ENCODE measurements at regions not wholly inside any gene's neighbourhood (a gene's known extent, or its start where the extent isn't known, plus 50 kb on each side); places are given as distances from the start of the nearest gene placed in this dataset.

DNA sequence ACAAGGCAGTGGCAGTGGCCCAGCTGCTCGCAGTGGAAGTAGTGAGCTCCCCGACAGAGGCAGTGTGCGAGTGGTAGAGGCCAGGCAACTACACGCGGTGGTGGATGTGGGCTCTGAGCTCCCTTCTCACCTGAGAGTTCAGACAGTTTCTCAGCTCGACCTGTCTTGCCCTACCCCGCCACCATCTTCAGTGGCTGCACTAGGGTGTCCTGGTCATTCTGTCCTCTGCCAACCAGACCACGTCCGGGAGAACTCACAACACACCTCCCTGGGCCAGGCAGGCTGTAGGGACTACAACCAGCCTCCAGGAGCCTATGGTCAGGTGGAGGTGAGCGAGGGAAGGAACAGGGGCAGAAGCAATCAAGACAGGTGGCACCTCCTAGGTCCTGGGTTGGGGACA is 106.3 kb upstream of the SMAD3 start:
- Histone ChIP-seq H3K4me3 (ENCODE audit: low read length) (no peak overlapping the region), H3K9me3 (ENCODE audit: low read length) (no peaks in the 10 kb centered on the region), H3K27me3 (ENCODE audit: insufficient read depth, low read length, poor library complexity, severe bottlenecking) (no peaks in the 10 kb centered on the region), H3K36me3 (ENCODE audit: insufficient read depth, low read length) (no peaks in the 10 kb centered on the region), H3K4me1 (ENCODE audit: insufficient read depth, low read length) (no peaks in the 10 kb centered on the region), H3K27ac (ENCODE audit: low read depth, low read length) (no peak overlapping the region)
- Mint-ChIP-seq H3K27ac (no peak overlapping the region), H3K4me3 (no peak overlapping the region), H3K9me3 (no peaks in the 10 kb centered on the region), H3K27me3 (peaks cover 4 to 8% of the 10 kb centered on the region in 2 donors), H3K4me1 (no peaks in the 10 kb centered on the region), H3K36me3 (peaks cover 0 to 1% (median 0%) of the 10 kb centered on the region in 3 donors)
- POLR2A ChIA-PET: no interaction called here
- DNase-seq: no peak
- CTCF ChIA-PET: no interaction called here

DNA sequence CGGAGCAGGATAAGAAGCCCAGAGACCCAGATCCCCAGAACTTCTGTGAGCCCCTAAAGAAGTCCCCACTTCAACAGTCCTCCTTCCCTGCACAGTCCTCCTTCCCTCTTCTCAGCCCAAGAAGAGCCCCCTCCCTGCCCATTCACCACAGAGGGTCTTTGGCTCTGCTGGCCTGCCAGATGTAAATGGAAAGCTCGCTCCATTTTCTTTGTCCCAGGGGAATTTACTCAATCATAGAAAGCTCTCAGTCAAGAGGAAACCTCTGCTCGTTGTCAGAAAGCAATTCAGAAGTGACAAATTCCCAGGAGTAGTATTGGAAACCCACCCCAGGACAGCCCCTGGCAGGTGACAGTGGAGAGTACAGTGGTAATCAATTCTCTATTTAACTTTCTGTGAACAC is 105.5 kb upstream of the SMAD3 start:
- H3K4me1 Mint-ChIP-seq: no peaks in the 10 kb centered on the region
- no peak overlapping the region for H3K4me3 Mint-ChIP-seq
- Histone ChIP-seq H3K9me3 (ENCODE audit: low read length) (no peaks in the 10 kb centered on the region), H3K27ac (ENCODE audit: low read depth, low read length) (no peak overlapping the region), H3K4me1 (ENCODE audit: insufficient read depth, low read length) (no peaks in the 10 kb centered on the region), H3K4me3 (ENCODE audit: low read length) (no peak overlapping the region), H3K27me3 (ENCODE audit: insufficient read depth, low read length, poor library complexity, severe bottlenecking) (no peaks in the 10 kb centered on the region), H3K36me3 (ENCODE audit: insufficient read depth, low read length) (no peaks in the 10 kb centered on the region)
- DNase-seq: no peak
- no peaks in the 10 kb centered on the region for H3K9me3 Mint-ChIP-seq
- ChIA-PET CTCF (no interaction called here), POLR2A (no interaction called here)
- peak overlapping the region in 1 of 8 donors; percentile 84 for H3K27ac Mint-ChIP-seq
- peaks cover 0 to 1% (median 0%) of the 10 kb centered on the region in 3 donors for H3K36me3 Mint-ChIP-seq
- H3K27me3 Mint-ChIP-seq: peaks cover 4% of the 10 kb centered on the region in 2 donors

DNA sequence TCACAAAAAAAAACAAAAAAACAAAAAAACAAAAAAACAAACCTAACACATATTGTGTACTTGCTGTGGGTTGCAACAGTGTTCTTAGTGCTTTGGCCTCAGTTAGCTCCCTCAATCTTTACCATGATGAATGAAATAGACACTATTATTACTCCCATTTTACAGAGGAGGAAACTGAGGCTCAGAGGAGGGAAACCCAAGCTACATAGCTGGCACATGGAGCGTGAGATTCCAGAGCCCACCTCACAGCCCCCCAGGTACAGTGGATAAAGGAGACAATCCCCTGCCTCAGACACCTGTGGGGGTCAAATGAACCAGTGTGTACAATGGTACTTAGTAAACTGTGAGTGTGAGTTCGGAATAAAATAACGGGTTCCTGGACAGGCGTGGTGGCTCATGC is 104.9 kb upstream of the SMAD3 start:
- no peaks in the 10 kb centered on the region for H3K9me3 Mint-ChIP-seq
- CTCF ChIA-PET: no interaction called here
- Histone ChIP-seq H3K4me3 (ENCODE audit: low read length) (no peak overlapping the region), H3K27me3 (ENCODE audit: insufficient read depth, low read length, poor library complexity, severe bottlenecking) (no peaks in the 10 kb centered on the region), H3K36me3 (ENCODE audit: insufficient read depth, low read length) (no peaks in the 10 kb centered on the region), H3K4me1 (ENCODE audit: insufficient read depth, low read length) (no peaks in the 10 kb centered on the region), H3K27ac (ENCODE audit: low read depth, low read length) (no peak overlapping the region), H3K9me3 (ENCODE audit: low read length) (no peaks in the 10 kb centered on the region)
- POLR2A ChIA-PET: no interaction called here
- no peak overlapping the region for H3K4me3 Mint-ChIP-seq
- no peak overlapping the region for H3K27ac Mint-ChIP-seq
- H3K36me3 Mint-ChIP-seq: peaks cover 0 to 1% (median 0%) of the 10 kb centered on the region in 3 donors
- H3K27me3 Mint-ChIP-seq: peaks cover 3 to 4% of the 10 kb centered on the region in 2 donors
- H3K4me1 Mint-ChIP-seq: no peaks in the 10 kb centered on the region
- no peak for DNase-seq

DNA sequence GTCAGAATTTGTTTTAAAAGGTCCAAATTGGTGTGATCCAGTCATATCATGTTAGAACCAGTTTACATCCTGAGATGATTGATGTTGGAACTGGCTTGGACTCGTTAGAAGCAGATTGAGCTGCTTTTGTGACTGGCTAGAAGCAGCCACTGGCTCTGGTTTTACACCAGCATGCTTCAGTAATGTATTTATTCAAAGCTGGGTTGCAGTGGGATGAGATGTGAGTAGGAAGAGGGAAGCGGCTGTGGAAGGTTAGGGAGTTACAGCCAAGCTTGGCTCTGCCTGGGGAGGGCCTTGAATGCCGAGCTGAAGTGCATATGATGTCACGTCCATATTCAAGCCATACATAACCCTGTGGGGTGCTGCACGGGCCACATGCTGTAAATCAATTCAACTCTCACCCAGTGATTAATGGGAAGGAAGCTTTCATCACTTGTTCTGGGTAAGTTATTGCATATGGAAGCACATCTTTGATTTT is 104.0 kb upstream of the SMAD3 start:
- Mint-ChIP-seq H3K4me3 (no peak overlapping the region), H3K9me3 (no peaks in the 10 kb centered on the region), H3K27ac (no peak overlapping the region), H3K27me3 (peaks cover 0 to 2% of the 10 kb centered on the region in 2 donors), H3K36me3 (no peaks in the 10 kb centered on the region), H3K4me1 (peaks cover 0 to 1% (median 0%) of the 10 kb centered on the region in 3 donors)
- DNase-seq: no peak
- H3K4me1 ChIP-seq (ENCODE audit: insufficient read depth, low read length): no peaks in the 10 kb centered on the region
- no peaks in the 10 kb centered on the region for H3K27me3 ChIP-seq (ENCODE audit: insufficient read depth, low read length, poor library complexity, severe bottlenecking)
- no peak overlapping the region for H3K4me3 ChIP-seq (ENCODE audit: low read length)
- H3K9me3 ChIP-seq (ENCODE audit: low read length): no peaks in the 10 kb centered on the region
- ChIA-PET CTCF (interaction anchor here (0.6 kb wide), 1 partner anchor 17 kb away, joined by 3 read pairs; no protein-coding TSS in a partner anchor), POLR2A (no interaction called here)
- no peak overlapping the region for H3K27ac ChIP-seq (ENCODE audit: low read depth, low read length)
- H3K36me3 ChIP-seq (ENCODE audit: insufficient read depth, low read length): no peaks in the 10 kb centered on the region

DNA sequence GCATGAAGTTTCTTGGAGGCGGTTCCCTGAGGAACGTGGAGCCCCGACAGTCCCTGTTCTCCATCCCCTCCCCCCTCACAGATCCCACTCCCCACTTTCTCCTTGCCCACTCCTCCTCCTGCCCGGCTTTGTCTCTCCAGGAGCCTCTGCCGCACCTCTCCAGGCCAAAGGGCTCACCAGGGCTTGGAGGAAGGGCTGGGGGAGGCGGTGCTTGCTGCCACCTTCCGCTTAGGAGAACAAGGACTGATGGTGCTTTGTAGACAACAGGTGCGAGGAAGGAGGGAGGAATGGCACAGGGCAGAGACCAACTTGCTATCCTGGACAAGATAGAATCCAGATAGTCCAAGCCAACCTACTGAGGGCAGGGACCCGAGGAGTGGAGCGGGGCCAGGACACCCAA is 103.5 kb upstream of the SMAD3 start:
- Mint-ChIP-seq H3K4me1 (peaks cover 0 to 1% (median 0%) of the 10 kb centered on the region in 3 donors), H3K27me3 (peaks cover 0 to 2% of the 10 kb centered on the region in 2 donors), H3K9me3 (no peaks in the 10 kb centered on the region), H3K27ac (no peak overlapping the region), H3K4me3 (no peak overlapping the region), H3K36me3 (no peaks in the 10 kb centered on the region)
- Histone ChIP-seq H3K4me1 (ENCODE audit: insufficient read depth, low read length) (no peaks in the 10 kb centered on the region), H3K9me3 (ENCODE audit: low read length) (no peaks in the 10 kb centered on the region), H3K27ac (ENCODE audit: low read depth, low read length) (no peak overlapping the region), H3K27me3 (ENCODE audit: insufficient read depth, low read length, poor library complexity, severe bottlenecking) (no peaks in the 10 kb centered on the region), H3K36me3 (ENCODE audit: insufficient read depth, low read length) (no peaks in the 10 kb centered on the region), H3K4me3 (ENCODE audit: low read length) (no peak overlapping the region)
- ChIA-PET POLR2A (no interaction called here), CTCF (interaction anchor here (0.6 kb wide), 1 partner anchor 17 kb away, joined by 3 read pairs; no protein-coding TSS in a partner anchor)
- no peak for DNase-seq

DNA sequence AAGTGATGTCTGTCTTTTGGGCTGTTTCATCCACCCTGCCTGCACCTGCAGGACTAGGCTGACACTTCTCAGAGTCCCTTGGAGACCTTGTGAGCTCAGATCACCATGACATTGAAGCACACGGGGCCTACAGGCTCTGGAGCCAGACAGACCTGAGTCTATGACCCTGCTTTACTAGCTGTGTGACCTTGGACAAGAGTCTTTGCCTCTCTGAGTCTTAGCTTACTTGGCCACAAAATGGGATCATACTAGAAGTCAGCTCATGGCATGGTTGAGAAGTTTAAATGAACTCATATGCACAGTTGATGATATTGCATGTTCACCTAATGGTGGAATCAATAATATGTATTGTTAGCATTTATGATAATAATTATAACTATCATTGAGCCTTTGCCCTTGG is 102.9 kb upstream of the SMAD3 start:
- Mint-ChIP-seq H3K36me3 (no peaks in the 10 kb centered on the region), H3K4me3 (no peak overlapping the region), H3K4me1 (peaks cover 0 to 1% (median 0%) of the 10 kb centered on the region in 3 donors), H3K27ac (no peak overlapping the region), H3K9me3 (no peaks in the 10 kb centered on the region), H3K27me3 (peaks cover 0 to 2% of the 10 kb centered on the region in 2 donors)
- Histone ChIP-seq H3K4me3 (ENCODE audit: low read length) (no peak overlapping the region), H3K27ac (ENCODE audit: low read depth, low read length) (no peak overlapping the region), H3K4me1 (ENCODE audit: insufficient read depth, low read length) (no peaks in the 10 kb centered on the region), H3K9me3 (ENCODE audit: low read length) (no peaks in the 10 kb centered on the region), H3K36me3 (ENCODE audit: insufficient read depth, low read length) (no peaks in the 10 kb centered on the region), H3K27me3 (ENCODE audit: insufficient read depth, low read length, poor library complexity, severe bottlenecking) (no peaks in the 10 kb centered on the region)
- DNase-seq: no peak
- POLR2A ChIA-PET: no interaction called here
- CTCF ChIA-PET: no interaction called here

DNA sequence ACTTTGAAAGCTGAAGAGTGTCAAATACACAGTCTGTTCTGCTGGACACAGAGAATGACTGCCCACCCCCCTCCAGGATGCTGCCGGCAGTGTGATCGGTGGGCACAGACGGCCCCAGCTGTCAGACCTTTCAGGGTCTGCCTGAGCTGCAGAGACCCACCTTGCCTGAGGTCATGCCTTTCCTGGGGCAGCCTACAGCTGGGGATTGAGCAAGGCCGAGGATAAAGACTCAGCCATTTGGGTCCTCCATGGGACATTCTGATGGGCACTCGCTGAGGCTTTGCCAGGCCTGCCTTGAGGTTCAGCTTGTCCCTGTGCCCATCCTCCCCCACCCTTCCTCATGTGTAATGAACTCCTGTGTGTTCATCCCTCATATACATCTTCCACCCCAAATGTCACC is 102.3 kb upstream of the SMAD3 start:
- Histone ChIP-seq H3K4me1 (ENCODE audit: insufficient read depth, low read length) (no peaks in the 10 kb centered on the region), H3K27ac (ENCODE audit: low read depth, low read length) (no peak overlapping the region), H3K9me3 (ENCODE audit: low read length) (no peaks in the 10 kb centered on the region), H3K27me3 (ENCODE audit: insufficient read depth, low read length, poor library complexity, severe bottlenecking) (no peaks in the 10 kb centered on the region), H3K36me3 (ENCODE audit: insufficient read depth, low read length) (no peaks in the 10 kb centered on the region), H3K4me3 (ENCODE audit: low read length) (no peak overlapping the region)
- Mint-ChIP-seq H3K4me3 (no peak overlapping the region), H3K27ac (no peak overlapping the region), H3K9me3 (no peaks in the 10 kb centered on the region), H3K36me3 (no peaks in the 10 kb centered on the region), H3K27me3 (peaks cover 0 to 2% of the 10 kb centered on the region in 2 donors), H3K4me1 (peaks cover 0 to 1% (median 0%) of the 10 kb centered on the region in 3 donors)
- CTCF ChIA-PET: no interaction called here
- POLR2A ChIA-PET: interaction anchor here (0.5 kb wide), 1 partner anchor 761 kb away, joined by 3 read pairs; no protein-coding TSS in a partner anchor
- no peak for DNase-seq

DNA sequence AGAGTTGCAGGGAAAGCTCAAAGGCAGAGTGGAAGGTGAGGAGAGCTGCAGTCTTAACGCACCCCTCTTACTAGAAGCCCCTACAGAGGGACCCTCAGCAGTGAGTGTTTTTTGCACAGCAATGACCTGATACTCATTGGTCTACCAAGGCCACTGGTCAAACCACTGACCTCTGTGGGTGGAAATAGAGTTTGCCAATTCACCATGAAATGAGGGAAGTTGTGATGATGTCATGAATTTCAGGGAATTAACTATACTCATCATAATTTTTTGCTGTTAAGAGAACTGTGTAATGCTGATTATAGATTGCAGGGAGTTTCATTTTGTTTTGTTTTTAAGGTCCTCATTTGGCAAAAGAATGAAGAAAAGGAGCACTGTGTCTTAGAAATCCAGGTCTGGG is 101.7 kb upstream of the SMAD3 start:
- POLR2A ChIA-PET: interaction anchor here (0.5 kb wide), 1 partner anchor 762 kb away, joined by 3 read pairs; no protein-coding TSS in a partner anchor
- H3K36me3 ChIP-seq (ENCODE audit: insufficient read depth, low read length): no peaks in the 10 kb centered on the region
- no peak overlapping the region for H3K4me3 ChIP-seq (ENCODE audit: low read length)
- H3K9me3 ChIP-seq (ENCODE audit: low read length): no peaks in the 10 kb centered on the region
- no peaks in the 10 kb centered on the region for H3K36me3 Mint-ChIP-seq
- H3K4me1 ChIP-seq (ENCODE audit: insufficient read depth, low read length): no peaks in the 10 kb centered on the region
- H3K27ac Mint-ChIP-seq: no peak overlapping the region
- CTCF ChIA-PET: no interaction called here
- peaks cover 0 to 2% of the 10 kb centered on the region in 2 donors for H3K27me3 Mint-ChIP-seq
- no peak overlapping the region for H3K27ac ChIP-seq (ENCODE audit: low read depth, low read length)
- H3K27me3 ChIP-seq (ENCODE audit: insufficient read depth, low read length, poor library complexity, severe bottlenecking): no peaks in the 10 kb centered on the region
- H3K4me3 Mint-ChIP-seq: no peak overlapping the region
- no peaks in the 10 kb centered on the region for H3K9me3 Mint-ChIP-seq
- peaks cover 0 to 1% (median 0%) of the 10 kb centered on the region in 3 donors for H3K4me1 Mint-ChIP-seq
- DNase-seq: no peak
